ACHN (cell line): ENCODE measurements at regions not wholly inside any gene's neighbourhood (a gene's known extent, or its start where the extent isn't known, plus 50 kb on each side); places are given as distances from the start of the nearest gene placed in this dataset.

Experiments used
- DNase-seq: peaks from one replicate; pipeline ENCODE4 v3.0.0-alpha.2; 2015
- in situ Hi-C: cut with HindIII; loops from 2 replicates; pipeline ENCODE4 v1.10.0; 2017; ENCODE audit warnings: low sequenced_read_pairs, low pct_ligation_motif_present, low pct_unique_long_range_greater_than_20kb

- in situ Hi-C loops, result no loop called here
Observed at GRCh38 chr10:46224414-46224682, 62.4 kb upstream of the ANTXRL start.

GRCh38 chr10:46225597-46225996 lies 61.2 kb upstream of the ANTXRL start:
- in situ Hi-C loops, result no loop called here
- no peak for DNase-seq

More at GRCh38 chr10:46224414-46224682, 62.4 kb upstream of the ANTXRL start:
- DNase-seq, result no peak

- in situ Hi-C loops, result no loop called here
- no peak for DNase-seq
Observed at GRCh38 chr10:46226232-46226631, 60.6 kb upstream of the ANTXRL start.

- DNase-seq, result no peak
- in situ Hi-C loops, result no loop called here
Observed at GRCh38 chr10:46226900-46227558, 59.8 kb upstream of the ANTXRL start.

- no peak for DNase-seq
- in situ Hi-C loops, result no loop called here
Observed at GRCh38 chr10:46227571-46227935, 59.2 kb upstream of the ANTXRL start.

- in situ Hi-C loops, result no loop called here
- DNase-seq, result no peak
Observed at GRCh38 chr10:46227936-46228562, 58.7 kb upstream of the ANTXRL start.

- DNase-seq, result peak; percentile 69
- in situ Hi-C loops, result no loop called here
Observed at GRCh38 chr10:46228563-46229071, 58.2 kb upstream of the ANTXRL start.

GRCh38 chr10:46229144-46229563 lies 57.6 kb upstream of the ANTXRL start:
- in situ Hi-C loops, result no loop called here
- peak; percentile 31 for DNase-seq

- in situ Hi-C loops, result no loop called here
- no peak for DNase-seq
Observed at GRCh38 chr10:46230615-46231014, 56.2 kb upstream of the ANTXRL start.

- in situ Hi-C loops, result no loop called here
- DNase-seq, result no peak
Observed at GRCh38 chr10:46231087-46231486, 55.7 kb upstream of the ANTXRL start.

- DNase-seq, result no peak
- in situ Hi-C loops, result no loop called here
Observed at GRCh38 chr10:46232084-46232483, 54.7 kb upstream of the ANTXRL start.

- no peak for DNase-seq
- in situ Hi-C loops, result no loop called here
Observed at GRCh38 chr10:46232666-46233065, 54.1 kb upstream of the ANTXRL start.

GRCh38 chr10:46233181-46233580 lies 53.6 kb upstream of the ANTXRL start:
- DNase-seq, result no peak
- in situ Hi-C loops, result no loop called here

- in situ Hi-C loops, result no loop called here
- no peak for DNase-seq
Observed at GRCh38 chr10:46234026-46234425, 52.8 kb upstream of the ANTXRL start.

- in situ Hi-C loops, result no loop called here
- no peak for DNase-seq
Observed at GRCh38 chr10:46234431-46235060, 52.3 kb upstream of the ANTXRL start.

- DNase-seq, result no peak
- in situ Hi-C loops, result no loop called here
Observed at GRCh38 chr10:46235705-46236545, 50.9 kb upstream of the ANTXRL start.

- DNase-seq, result no peak
- in situ Hi-C loops, result no loop called here
Observed at GRCh38 chr10:46236546-46236887, 50.3 kb upstream of the ANTXRL start.

GRCh38 chr10:46236941-46237681 lies 49.7 kb upstream of the ANTXRL start:
- in situ Hi-C loops, result no loop called here
- DNase-seq, result no peak
